Endothelial cell of umbilical vein (primary cell): ENCODE measurements at regions not wholly inside any gene's neighbourhood (a gene's known extent, or its start where the extent isn't known, plus 50 kb on each side); places are given as distances from the start of the nearest gene placed in this dataset.

Source experiments
- BruUV-seq: library from RNA; stranded (reverse); fragments of 400-500 nt; replicated peaks from 2 replicates; lab custom pipeline; 2021; lab: Mats Ljungman, UMichigan
- CTCF ChIA-PET: fragments of 300-600, 350-600 bp; sonication (Branson Sonifier 250); formaldehyde crosslinking; loops from one replicate; lab custom pipeline; 2021; ENCODE audit warnings: antibody characterized with exemption, inconsistent platforms; lab: Charles Lee
- POLR2A ChIA-PET: fragments of 300-600, 350-600 bp; sonication (Branson Sonifier 250); formaldehyde crosslinking; loops from one replicate; lab custom pipeline; 2021; ENCODE audit warnings: antibody characterized with exemption, inconsistent platforms; lab: Charles Lee
- DNase-seq: peaks from one replicate; pipeline ENCODE4 v3.0.0-alpha.2; 2011; ENCODE audit warnings: low read depth, low spot score
- FAIRE-seq: peaks from 2 replicates; lab custom pipeline; 2011; peaks lifted over from hg19 to GRCh38; lab: Jason Lieb, UNC
- H2AFZ ChIP-seq: 2 replicates; pipeline ENCODE4 v1.6.0; 2012; ENCODE audit warnings: low read depth, low read length, control low read depth, inconsistent platforms
- H3K27ac ChIP-seq: 2 replicates; pipeline ENCODE4 v1.5.1; 2011; ENCODE audit warnings: low read depth, mild to moderate bottlenecking, control low read depth, low read length, moderate library complexity; ENCODE audit not compliant: insufficient read depth
- H3K27me3 ChIP-seq, 2 experiments: 2 replicates each; pipeline versions ENCODE4 v1.6.0 to v1.6.1; 2011; ENCODE audit warnings: low read length in 2 of 2, mixed read lengths in 1 of 2; ENCODE audit not compliant: control insufficient read depth in 2 of 2, insufficient read depth in 2 of 2
- H3K36me3 ChIP-seq, 2 experiments: 2 replicates in 1 of 2; 3 replicates in 1 of 2; pipeline ENCODE4 v1.5.1; 2011; ENCODE audit warnings: low read length in 2 of 2, mild to moderate bottlenecking in 1 of 2, moderate library complexity in 1 of 2; ENCODE audit not compliant: control insufficient read depth in 2 of 2, insufficient read depth in 2 of 2; ENCODE audit errors: extremely low read depth in 1 of 2
- H3K4me1 ChIP-seq: 3 replicates; pipeline ENCODE4 v1.5.1; 2011; ENCODE audit warnings: mild to moderate bottlenecking, low read length; ENCODE audit not compliant: control insufficient read depth, insufficient read depth; ENCODE audit errors: extremely low read depth
- H3K4me2 ChIP-seq: 2 replicates; pipeline ENCODE4 v1.6.1; 2011; ENCODE audit warnings: low read length, control low read depth, mixed read lengths; ENCODE audit not compliant: insufficient read depth
- H3K4me3 ChIP-seq, 3 experiments: fragments of 200-600 bp in 1 of 3; sonication (generic), shearing (Covaris generic) in 1 of 3; replicated peaks in 1 of 3; 2 replicates each; pipeline ENCODE4 v1.5.1; 2011 to 2016; ENCODE audit warnings: control low read depth in 3 of 3, low read length in 3 of 3, mild to moderate bottlenecking in 2 of 3, inconsistent platforms in 1 of 3, low read depth in 1 of 3, moderate library complexity in 1 of 3; ENCODE audit not compliant: insufficient read depth in 1 of 3
- H3K79me2 ChIP-seq: 2 replicates; pipeline ENCODE4 v1.6.0; 2012; ENCODE audit warnings: low read length, inconsistent platforms; ENCODE audit not compliant: control insufficient read depth, insufficient read depth
- H3K9ac ChIP-seq: replicated peaks from 2 replicates; pipeline ENCODE3; 2011; ENCODE audit warnings: low read length, control low read depth; ENCODE audit not compliant: insufficient read depth; ENCODE audit errors: extremely low read depth
- H3K9me1 ChIP-seq: replicated peaks from 3 replicates; pipeline ENCODE4 v1.6.0; 2011; ENCODE audit warnings: mild to moderate bottlenecking, low read length; ENCODE audit not compliant: control insufficient read depth, insufficient read depth; ENCODE audit errors: extremely low read depth
- H3K9me3 ChIP-seq: replicated peaks from 2 replicates; pipeline ENCODE4 v1.5.1; 2012; ENCODE audit warnings: low read length, inconsistent platforms; ENCODE audit not compliant: control insufficient read depth, insufficient read depth
- H4K20me1 ChIP-seq: replicated peaks from 2 replicates; pipeline ENCODE3; 2011; ENCODE audit warnings: mild to moderate bottlenecking, low read length; ENCODE audit not compliant: control insufficient read depth, insufficient read depth; ENCODE audit errors: extremely low read depth
- CTCF ChIP-seq, 2 donors: IDR thresholded peaks; 1 replicate in 1 of 2; 2 replicates in 1 of 2; pipeline ENCODE4 v1.5.1; 2011; ENCODE audit warnings: low read length in 2 of 2, mild to moderate bottlenecking in 2 of 2, moderate library complexity in 2 of 2, control low read depth in 1 of 2, inconsistent platforms in 1 of 2, low read depth in 1 of 2; ENCODE audit not compliant: insufficient read depth in 1 of 2; ENCODE audit errors: extremely low read depth in 1 of 2
- EZH2 ChIP-seq: IDR thresholded peaks from 2 replicates; pipeline ENCODE4 v1.6.1; 2012; ENCODE audit warnings: borderline replicate concordance, low read depth, mild to moderate bottlenecking, moderate library complexity, low read length, inconsistent platforms; ENCODE audit not compliant: severe bottlenecking
- FOS ChIP-seq: IDR thresholded peaks from 2 replicates; pipeline ENCODE4 v1.6.1; 2011; ENCODE audit warnings: mild to moderate bottlenecking, low read length, moderate library complexity, borderline replicate concordance; ENCODE audit not compliant: insufficient read depth
- GATA2 ChIP-seq: IDR thresholded peaks from 2 replicates; pipeline ENCODE4 v1.7.0; 2011; ENCODE audit warnings: low read depth, mild to moderate bottlenecking, moderate library complexity, mixed read lengths, low read length; ENCODE audit not compliant: insufficient read length, insufficient read depth
- JUN ChIP-seq: IDR thresholded peaks from 2 replicates; pipeline ENCODE4 v1.6.1; 2011; ENCODE audit warnings: borderline replicate concordance, low read depth; ENCODE audit not compliant: insufficient read length, insufficient read depth
- MYC ChIP-seq: IDR thresholded peaks from one replicate; pipeline ENCODE4 v1.6.1; 2011; ENCODE audit warnings: mild to moderate bottlenecking, low read depth, low read length
- POLR2A ChIP-seq: IDR thresholded peaks from 2 replicates; pipeline ENCODE4 v1.6.1; 2012; ENCODE audit warnings: low read depth, mild to moderate bottlenecking, control low read depth, low read length
- POLR2AphosphoS5 ChIP-seq: IDR thresholded peaks from 2 replicates; pipeline ENCODE4 v1.6.1; 2012; ENCODE audit warnings: low read depth, mild to moderate bottlenecking, control low read depth, low read length, moderate library complexity; ENCODE audit not compliant: insufficient read depth
- dilution Hi-C: fragments of 300-500 bp; cut with MboI; formaldehyde crosslinking; loops from one replicate; pipeline ENCODE4 v1.15.0; 2019; ENCODE audit warnings: low sequenced_read_pairs; ENCODE audit not compliant: extremely low pct_ligation_motif_present
- intact Hi-C: fragments of 100-400 bp; cut with micrococcal nuclease; formaldehyde crosslinking; loops from one replicate; pipeline ENCODE4 v1.10.0; 2022
- TF ChIP-seq, protein P1 (sequence below): IDR thresholded peaks from 2 replicates; pipeline ENCODE4 v1.6.1; 2011; ENCODE audit not compliant: insufficient read depth, insufficient read length

- Histone ChIP-seq H3K9me1 (no peaks in the 10 kb centered on the region), H4K20me1 (no peaks in the 10 kb centered on the region), H3K4me2 (no peak overlapping the region), H3K27me3 (no peaks in the 10 kb centered on the region), H3K27ac (no peak overlapping the region), H3K36me3 (no peaks in the 10 kb centered on the region), H3K9ac (no peak overlapping the region), H3K79me2 (no peaks in the 10 kb centered on the region), H3K9me3 (no peaks in the 10 kb centered on the region), H3K4me1 (peaks cover 14% of the 10 kb centered on the region), H3K4me3 (no peak overlapping the region), H2AFZ (no peak overlapping the region)
- ChIA-PET CTCF (no interaction called here), POLR2A (no interaction called here)
- intact Hi-C loops (loop anchor here (10.0 kb wide), 1 partner anchor 1181 kb away; no protein-coding TSS in a partner anchor), dilution Hi-C loops (no loop called here)
- TF ChIP-seq GATA2 (no peak), POLR2A (no peak), JUN (no peak), EZH2 (no peak), MYC (no peak), POLR2AphosphoS5 (no peak), CTCF (IDR thresholded peaks at IDR 0.05; ENCODE audit: extremely low read depth in 1 of 2, insufficient read depth in 1 of 2, low read depth in 1 of 2, low read length in 2 of 2) (no peak), FOS (no peak)
- TF ChIP-seq, protein P1, sequence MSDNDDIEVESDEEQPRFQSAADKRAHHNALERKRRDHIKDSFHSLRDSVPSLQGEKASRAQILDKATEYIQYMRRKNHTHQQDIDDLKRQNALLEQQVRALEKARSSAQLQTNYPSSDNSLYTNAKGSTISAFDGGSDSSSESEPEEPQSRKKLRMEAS, result no peak
- BruUV-seq, result no TSS peak
- no peak for FAIRE-seq
- no peak for DNase-seq
Measured at GRCh38 chr12:124185971-124186686, 108.8 kb upstream of the RFLNA start.
